ENCODE measurements at regions not wholly inside any gene's neighbourhood (a gene's known extent, or its start where the extent isn't known, plus 50 kb on each side); places are given as distances from the start of the nearest gene placed in this dataset.

DNA sequence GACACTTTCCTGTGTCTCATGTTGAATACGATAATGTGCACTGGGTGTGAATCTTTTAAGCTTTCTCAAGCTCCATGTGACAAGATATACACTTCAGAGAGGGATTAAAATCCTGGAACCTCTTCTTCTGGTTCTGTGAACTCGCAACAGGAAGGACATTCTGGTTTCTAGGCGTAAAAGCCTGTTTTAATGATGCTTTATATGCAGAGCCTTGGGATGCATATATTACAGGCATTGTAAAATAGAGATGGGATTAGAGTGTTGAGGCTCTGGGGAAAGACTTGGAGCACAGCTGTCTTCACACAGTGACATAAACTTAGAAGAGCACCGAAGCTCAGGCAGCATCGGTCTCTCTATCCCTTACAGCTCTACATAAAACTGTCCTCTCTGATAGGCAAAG is 107.7 kb upstream of the SV2C start:
- TF ChIP-seq, protein P1, sequence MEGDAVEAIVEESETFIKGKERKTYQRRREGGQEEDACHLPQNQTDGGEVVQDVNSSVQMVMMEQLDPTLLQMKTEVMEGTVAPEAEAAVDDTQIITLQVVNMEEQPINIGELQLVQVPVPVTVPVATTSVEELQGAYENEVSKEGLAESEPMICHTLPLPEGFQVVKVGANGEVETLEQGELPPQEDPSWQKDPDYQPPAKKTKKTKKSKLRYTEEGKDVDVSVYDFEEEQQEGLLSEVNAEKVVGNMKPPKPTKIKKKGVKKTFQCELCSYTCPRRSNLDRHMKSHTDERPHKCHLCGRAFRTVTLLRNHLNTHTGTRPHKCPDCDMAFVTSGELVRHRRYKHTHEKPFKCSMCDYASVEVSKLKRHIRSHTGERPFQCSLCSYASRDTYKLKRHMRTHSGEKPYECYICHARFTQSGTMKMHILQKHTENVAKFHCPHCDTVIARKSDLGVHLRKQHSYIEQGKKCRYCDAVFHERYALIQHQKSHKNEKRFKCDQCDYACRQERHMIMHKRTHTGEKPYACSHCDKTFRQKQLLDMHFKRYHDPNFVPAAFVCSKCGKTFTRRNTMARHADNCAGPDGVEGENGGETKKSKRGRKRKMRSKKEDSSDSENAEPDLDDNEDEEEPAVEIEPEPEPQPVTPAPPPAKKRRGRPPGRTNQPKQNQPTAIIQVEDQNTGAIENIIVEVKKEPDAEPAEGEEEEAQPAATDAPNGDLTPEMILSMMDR (conservative IDR thresholded peaks at IDR 0.05): no peak
- Histone ChIP-seq H3K4me1 (ENCODE audit: insufficient read depth, low read length) (no peaks in the 10 kb centered on the region), H2BK5ac (ENCODE audit: insufficient read length, low read length) (no peak overlapping the region), H2AFZ (ENCODE audit: low read length) (no peak overlapping the region), H2BK120ac (ENCODE audit: low read depth, low read length, poor library complexity, severe bottlenecking) (no peak overlapping the region), H3K4me2 (ENCODE audit: insufficient read depth, insufficient read length, low read length) (no peak overlapping the region), H4K8ac (replicated peaks; ENCODE audit: insufficient read length, low read depth, low read length) (no peak overlapping the region), H2BK15ac (ENCODE audit: low read depth, low read length) (no peak overlapping the region), H3K79me2 (ENCODE audit: insufficient read depth, low read length) (no peaks in the 10 kb centered on the region), H3T11ph (ENCODE audit: low read length) (no peak overlapping the region), H3K9ac (ENCODE audit: extremely low read depth, insufficient read length, low read length) (no peak overlapping the region), H3K18ac (ENCODE audit: insufficient read length, low read depth, low read length) (no peak overlapping the region), H2BK20ac (ENCODE audit: low read depth, low read length, poor library complexity, severe bottlenecking) (no peak overlapping the region), H3K56ac (ENCODE audit: insufficient read length, low read depth, low read length) (no peak overlapping the region), H3K14ac (ENCODE audit: insufficient read depth, low read length) (no peak overlapping the region), H3K9me3 (ENCODE audit: control insufficient read depth, low read depth, low read length) (no peaks in the 10 kb centered on the region), H2AK5ac (ENCODE audit: insufficient read length, low read length) (no peak overlapping the region), H4K5ac (ENCODE audit: insufficient read length, low read depth, low read length) (no peak overlapping the region), H3K4ac (ENCODE audit: low read depth, low read length) (no peak overlapping the region), H3K27me3 (ENCODE audit: insufficient read depth, low read length) (no peaks in the 10 kb centered on the region), H3K27ac (ENCODE audit: insufficient read length, low read depth, low read length) (no peak overlapping the region), H3K23me2 (ENCODE audit: insufficient read length, low read depth, low read length, poor library complexity, severe bottlenecking) (no peaks in the 10 kb centered on the region), H2BK12ac (ENCODE audit: insufficient read length, low read depth, low read length) (no peak overlapping the region), H4K20me1 (ENCODE audit: control insufficient read depth, insufficient read depth, insufficient read length) (no peaks in the 10 kb centered on the region), H3K79me1 (ENCODE audit: insufficient read depth, low read depth, low read length, poor library complexity, severe bottlenecking) (no peaks in the 10 kb centered on the region), H3K23ac (ENCODE audit: insufficient read length, low read depth, low read length) (no peak overlapping the region), H4K91ac (ENCODE audit: insufficient read length, low read depth, low read length) (no peak overlapping the region)
- Mint-ChIP-seq H3K36me3 (ENCODE audit: insufficient read depth in 1 of 3, low read depth in 3 of 3) (no peaks in the 10 kb centered on the region), H3K4me3 (no peak overlapping the region), H3K27ac (no peak overlapping the region; a peak in 1 of 7 replicates), H3K4me1 (no peaks in the 10 kb centered on the region), H3K27me3 (ENCODE audit: low read depth) (peaks cover 13% of the 10 kb centered on the region), H3K9me3 (peaks cover 6 to 12% of the 10 kb centered on the region in 2 experiments; a peak in 4 of 5 replicates)
- no peak for DNase-seq
- WGBS (ENCODE audit: extremely low coverage, insufficient read length, low lambda C conversion rate): no CpG with 5 or more reads among the region's 5 CpGs

All from H9 (cell line).